Dermis microvascular lymphatic vessel endothelial cell (primary cell): ENCODE measurements at regions not wholly inside any gene's neighbourhood (a gene's known extent, or its start where the extent isn't known, plus 50 kb on each side); places are given as distances from the start of the nearest gene placed in this dataset.
"Not testable (repeated sequence)": the region's sequence is repeated elsewhere in the genome, so short reads cannot be mapped to it uniquely, and the experiment has no call there.

Source experiments
- DNase-seq, 2 donors: peaks; one replicate each; pipeline versions ENCODE4 v3.0.0 to v3.0.0-alpha.2; 2010; ENCODE audit warnings: low read depth in 2 of 2

DNA sequence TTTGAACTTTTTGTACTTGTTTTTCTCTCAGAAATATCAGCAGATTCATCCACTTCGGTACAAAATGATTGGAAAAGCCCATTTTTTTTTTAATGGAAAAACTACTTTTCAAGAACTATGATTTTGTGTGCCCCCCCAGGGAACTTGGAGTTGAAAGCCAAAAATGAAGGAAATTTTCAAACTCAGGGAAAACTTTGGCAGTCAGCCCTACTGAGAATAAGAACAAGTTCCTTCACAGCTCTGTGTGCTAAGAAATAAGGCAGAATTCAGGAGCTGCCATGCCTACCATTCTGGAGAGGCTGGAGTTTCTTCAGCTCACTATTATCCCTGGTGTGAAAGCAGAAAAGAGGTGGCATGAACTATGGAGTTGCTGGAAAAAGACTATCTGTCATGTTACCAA lies 226.0 kb upstream of the SLC35G4 start:
- DNase-seq, result no peak

DNA sequence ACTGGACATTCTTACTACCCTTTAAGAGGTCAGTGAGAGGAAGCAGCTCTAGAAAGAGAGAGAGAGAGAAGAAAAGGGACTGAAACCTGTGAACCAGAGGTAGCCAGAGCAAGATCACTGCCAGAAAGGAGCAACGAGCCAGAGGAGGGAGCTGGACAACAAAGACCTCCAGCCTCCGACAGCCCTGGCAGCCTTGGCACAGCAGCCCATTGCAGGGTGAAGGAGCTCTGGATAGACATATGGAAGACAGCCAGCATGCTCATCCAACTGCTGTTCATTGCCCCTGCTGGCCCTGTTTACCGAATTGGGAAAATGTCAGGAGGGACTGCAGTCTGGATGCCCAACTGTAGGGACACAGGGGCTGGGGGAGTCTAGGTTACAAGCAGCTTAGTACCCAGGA lies 228.4 kb upstream of the SLC35G4 start:
- no peak for DNase-seq

DNA sequence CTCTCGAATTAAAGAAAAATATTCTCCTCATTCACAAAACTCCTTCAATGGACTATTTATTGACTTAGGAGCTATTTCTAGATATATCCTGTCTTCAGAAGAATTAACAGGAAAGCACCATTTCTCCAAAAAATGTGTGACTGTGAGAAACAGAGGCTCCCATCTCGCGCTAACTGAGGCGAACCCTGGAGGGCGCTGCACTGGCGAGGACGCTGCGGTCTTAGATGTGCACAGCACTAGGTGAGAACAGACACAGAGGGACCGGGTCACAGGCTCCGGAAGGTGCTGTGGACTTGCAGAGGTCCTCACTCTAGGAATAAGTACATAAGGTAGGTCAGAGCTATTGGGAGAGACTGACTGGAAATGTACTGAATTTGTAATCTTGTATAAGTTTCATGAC lies 229.7 kb upstream of the SLC35G4 start:
- DNase-seq, result no peak

DNA sequence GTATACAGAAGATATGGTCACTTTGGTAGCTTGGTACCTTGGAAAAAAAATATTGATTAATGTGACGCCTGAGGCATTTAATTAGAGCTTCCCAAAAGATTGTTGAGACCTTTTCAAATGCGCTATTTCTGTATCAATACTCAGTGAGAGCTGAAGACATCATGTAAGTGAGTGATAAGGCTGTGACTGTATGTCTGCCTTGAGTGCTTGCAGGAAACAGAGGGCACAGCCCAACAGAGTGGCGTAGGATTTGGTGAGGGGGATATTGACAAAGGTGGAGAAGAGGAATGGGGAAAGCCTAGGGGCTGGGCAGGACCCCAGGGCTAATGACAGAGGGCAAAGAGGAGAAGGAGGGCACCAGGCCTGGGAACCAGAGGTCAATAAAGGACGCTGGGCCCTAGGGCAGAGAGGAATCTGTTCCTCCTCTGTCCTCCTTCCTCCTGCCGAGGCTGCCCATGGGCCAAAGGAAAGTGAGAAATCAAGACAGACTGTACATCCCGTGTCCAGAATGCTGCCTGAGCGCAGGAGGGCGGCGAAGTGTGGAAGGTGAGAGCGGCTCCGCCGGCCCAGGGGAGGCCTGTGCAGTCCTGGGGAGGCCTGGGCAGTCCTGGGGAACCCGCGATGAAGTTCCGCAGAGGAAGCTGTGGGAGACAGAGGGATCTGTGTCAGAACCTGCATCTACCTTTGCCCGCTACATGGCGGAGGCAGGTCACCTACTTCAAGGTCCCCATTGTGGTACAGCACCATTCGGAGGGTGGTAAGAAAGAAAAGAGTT lies 228.6 kb upstream of the PIEZO2 start:
- no peak for DNase-seq

DNA sequence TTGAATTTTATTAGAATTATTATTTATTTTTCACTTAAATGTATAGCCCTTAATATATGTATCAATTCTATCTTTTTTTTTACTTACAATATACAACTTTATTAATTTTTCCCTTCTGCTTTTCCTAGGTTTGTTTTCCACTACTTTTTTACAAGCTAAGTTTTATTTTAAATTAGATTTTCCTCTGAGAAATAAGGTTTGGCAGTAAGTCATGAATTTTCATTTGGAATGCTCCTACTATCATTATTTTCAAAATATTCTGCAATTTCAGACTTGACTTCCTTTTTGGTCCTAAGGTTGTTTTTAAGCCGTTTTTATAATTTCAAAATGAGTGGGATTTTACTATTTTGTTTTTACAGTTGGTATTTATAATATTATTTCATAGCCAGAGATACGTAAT lies 222.8 kb upstream of the PIEZO2 start:
- no peak for DNase-seq

DNA sequence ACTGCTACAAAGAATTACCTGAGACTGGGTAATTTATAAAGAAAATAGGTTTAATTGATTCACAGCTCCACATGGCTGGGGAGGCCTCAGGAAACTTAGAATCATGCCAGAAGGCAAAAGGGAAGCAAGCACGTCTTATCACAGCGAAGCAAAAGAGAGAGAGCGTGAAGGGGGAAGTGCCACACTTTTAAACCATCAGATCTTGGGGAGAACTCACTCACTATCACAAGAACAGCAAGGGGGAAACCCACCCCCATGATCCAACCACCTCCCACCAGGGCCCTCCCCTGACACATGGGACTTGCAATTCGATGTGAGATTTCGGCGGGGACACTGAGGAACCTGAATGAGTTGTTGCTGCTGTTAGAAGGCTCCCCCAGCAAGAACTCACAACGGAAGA lies 220.2 kb upstream of the PIEZO2 start:
- DNase-seq, result no peak

DNA sequence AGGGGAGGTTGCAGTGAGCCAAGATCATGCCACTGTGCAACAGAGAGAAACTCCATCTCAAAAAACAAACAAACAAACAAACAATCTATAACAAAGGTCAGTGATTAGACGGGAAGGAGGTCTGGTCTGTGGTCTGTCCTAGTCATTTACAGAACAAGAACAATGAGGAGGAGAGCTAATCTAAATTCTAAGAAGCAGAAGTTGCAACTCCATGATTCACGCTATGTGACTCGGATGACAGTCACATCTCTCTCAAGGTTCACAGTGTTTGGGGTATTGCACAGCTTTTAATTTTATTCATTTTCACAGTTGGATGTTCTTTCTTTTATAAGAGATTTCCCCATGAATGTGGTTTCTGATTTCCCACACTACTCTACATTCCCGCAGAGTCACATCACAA lies 218.7 kb upstream of the PIEZO2 start:
- no peak for DNase-seq

DNA sequence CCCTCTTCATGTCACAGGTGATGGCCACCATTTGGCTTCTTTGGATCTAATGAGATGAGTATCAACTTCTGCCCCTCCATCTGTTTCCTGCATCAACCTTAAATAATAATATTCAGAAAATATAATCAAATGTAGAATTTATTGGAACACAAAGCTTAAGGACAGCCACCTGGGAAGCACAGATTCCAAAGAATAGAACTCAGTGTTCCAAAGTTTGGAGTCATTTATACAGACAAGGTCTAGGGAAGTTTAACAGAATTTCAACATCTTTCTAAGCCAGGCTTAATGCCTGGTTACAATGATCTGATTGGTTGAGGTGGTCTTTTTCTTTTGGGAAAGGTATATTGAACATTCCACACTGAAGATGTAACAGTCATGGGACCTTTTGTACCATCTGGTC lies 218.0 kb upstream of the PIEZO2 start:
- DNase-seq, result no peak

DNA sequence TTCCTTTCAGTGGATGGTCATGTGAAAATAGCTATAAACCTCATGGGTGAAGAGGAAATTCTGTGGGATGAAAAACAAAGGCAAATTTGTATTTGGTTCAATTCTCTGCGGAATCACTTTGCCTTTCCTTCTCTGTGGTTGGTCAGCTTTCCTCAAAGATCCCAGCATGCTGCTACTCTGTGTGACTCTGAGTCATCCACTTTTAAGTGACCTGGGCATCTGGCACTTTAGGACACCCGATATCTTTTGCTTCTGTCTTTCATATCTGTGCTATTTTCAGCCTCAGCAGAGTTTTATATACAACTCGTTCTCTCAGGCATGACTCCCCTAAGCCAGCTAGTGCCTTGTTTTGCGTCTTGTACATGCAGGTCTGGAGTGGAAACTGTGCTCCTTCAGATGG lies 217.0 kb upstream of the PIEZO2 start:
- DNase-seq, result no peak

DNA sequence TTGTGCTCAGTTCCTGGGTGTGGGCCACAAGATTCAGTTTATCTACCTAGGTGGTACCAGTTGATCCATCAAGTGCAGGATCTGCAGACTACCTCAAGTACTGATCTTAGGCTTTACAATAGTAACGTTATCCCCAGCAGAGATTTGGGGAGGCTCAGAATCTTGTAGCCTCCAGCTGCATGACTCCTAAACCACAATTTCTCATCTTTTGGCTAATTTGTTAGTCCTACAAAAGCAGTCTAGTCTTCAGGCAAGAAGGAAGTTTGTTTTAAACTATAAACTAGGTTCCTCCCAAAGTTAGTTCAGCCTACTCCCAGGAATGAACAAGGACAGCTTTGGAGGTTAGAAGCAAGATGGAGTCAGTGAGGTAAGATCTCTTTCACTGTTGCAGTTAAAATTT lies 213.5 kb upstream of the PIEZO2 start:
- DNase-seq, result no peak

DNA sequence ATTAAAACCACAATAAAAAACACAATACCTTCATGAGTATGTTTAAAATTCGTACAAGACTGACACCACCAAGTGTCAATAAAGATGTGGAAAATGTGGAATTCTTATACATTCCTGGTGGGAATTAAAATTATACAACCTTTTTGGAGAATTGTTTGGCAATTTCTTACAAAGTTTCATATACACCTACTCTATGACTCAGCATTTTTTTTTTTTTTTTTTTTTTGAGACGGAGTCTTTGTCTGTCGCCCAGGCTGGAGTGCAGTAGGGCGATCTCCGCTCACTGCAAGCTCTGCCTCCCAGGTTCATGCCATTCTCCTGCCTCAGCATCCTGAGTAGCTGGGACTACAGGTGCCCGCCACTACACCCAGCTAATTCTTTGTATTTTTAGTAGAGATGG lies 212.5 kb upstream of the PIEZO2 start:
- DNase-seq, result not testable (repeated sequence)

DNA sequence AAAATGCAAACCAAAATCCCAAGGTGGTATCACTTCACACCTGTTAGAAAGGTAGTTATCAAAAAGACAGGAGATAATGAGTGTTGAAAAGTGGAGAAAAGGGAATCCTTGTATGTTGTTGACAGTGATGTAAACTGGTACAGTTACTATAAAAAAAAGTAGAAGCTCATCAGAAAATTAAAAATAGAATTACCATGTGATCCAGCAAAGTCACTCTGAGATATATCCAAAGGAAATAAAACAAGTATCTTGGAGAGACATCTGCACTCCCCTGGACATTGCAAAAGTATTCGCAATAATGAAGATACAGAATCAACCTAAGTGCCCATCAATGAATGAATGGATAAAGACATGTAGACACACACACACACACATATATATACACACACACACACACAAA lies 208.3 kb upstream of the PIEZO2 start:
- DNase-seq, result no peak

DNA sequence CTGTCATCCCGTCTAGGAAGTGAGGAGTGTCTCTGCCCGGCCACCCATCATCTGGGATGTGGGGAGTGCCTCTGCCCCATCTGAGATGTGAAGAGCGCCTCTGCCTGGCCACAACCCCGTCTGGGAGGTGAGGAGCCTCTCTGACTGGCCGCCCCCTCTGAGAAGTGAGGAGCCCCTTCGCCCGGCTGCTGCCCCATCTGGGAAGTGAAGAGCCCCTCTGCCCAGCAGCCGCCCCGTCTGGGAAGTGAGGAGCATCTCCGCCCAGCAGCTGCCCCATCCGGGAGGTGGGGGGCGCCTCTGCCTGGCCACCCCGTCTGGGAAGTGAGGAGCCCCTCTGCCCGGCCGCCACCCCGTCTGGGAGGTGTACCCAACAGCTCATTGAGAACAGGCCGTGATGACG lies 195.2 kb upstream of the PIEZO2 start:
- not testable (repeated sequence) for DNase-seq

DNA sequence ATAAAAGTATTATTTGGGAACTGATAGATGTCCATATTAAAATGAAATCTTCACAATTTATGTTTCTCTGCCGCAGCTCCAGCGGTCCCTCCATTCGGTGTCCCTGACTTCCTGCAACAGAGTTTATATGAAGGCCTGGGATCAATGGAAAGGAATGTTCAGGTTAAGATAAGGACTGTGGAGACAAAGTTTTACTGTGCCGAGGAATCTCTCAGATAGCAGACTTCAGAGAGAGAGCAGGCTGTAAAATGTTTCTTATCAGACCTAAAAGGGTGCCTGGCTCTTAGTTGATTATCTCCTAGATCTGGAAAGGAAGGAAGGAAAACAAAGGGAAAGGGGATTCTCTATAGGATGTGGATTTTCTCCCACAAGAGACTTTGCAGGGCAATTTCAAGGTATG lies 193.7 kb upstream of the PIEZO2 start:
- no peak for DNase-seq

DNA sequence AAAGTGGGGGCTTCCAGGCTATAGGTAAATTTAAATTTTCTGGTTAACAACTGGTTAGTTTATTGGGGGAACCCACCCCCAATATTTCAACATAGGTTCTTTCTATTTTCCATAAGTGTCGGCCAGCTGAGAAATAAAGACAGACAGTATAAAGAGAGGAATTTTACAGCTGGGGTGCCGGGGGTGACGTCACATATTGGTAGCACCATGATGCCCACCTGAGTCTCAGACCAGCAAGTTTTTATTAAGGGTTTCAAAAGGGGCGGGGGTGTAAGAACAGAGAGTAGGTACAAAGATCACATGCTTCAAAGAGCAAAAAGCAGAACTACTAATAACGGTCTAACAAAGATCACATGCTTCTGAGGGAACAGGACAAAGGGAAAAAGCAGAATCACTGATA lies 192.7 kb upstream of the PIEZO2 start:
- not testable (repeated sequence) for DNase-seq

DNA sequence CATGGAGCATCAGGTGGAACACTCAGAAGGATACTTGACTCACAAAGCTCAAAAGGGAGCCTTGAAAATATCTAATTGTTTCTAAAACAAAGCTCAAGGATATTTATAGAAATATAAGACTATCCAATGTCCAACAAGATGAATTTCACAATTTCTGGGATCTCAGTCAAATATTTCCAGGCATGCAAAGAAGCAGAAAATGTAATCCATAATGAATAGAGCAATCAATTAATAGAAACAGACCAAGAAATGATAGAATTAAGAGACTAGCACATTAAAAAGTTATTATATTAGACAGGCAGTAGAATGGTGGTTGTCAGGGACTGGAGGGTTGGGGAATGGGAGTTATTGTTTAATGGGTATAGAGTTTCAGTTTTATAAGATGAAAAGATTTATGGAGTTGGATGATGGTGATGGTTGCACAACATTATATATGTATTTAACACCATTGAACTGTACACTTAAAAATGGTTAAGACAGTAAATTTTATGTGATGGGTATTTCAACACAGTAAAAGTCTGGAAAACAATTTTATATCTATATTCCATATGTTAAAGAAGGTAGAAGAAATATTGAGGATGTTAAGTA lies 189.9 kb upstream of the PIEZO2 start:
- DNase-seq, result no peak

DNA sequence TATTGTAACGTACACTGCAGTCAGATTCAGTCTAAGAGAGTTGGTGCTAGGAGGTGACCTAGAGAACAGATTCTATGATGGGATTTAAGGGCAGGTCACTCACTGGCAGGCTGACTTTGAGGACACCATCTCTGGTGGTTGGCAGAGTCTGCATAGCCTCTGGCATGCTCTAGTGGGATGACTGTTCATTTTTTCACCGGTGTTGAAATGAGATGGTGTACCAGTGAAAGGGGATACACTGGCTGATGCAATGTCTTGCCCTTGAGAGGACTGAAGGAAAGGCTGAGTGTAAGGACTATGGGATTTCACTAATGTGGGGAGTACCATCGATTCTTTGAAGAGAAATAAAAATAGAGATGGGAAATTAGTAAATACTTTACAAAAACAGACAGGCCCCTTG lies 186.9 kb upstream of the PIEZO2 start:
- DNase-seq, result no peak

DNA sequence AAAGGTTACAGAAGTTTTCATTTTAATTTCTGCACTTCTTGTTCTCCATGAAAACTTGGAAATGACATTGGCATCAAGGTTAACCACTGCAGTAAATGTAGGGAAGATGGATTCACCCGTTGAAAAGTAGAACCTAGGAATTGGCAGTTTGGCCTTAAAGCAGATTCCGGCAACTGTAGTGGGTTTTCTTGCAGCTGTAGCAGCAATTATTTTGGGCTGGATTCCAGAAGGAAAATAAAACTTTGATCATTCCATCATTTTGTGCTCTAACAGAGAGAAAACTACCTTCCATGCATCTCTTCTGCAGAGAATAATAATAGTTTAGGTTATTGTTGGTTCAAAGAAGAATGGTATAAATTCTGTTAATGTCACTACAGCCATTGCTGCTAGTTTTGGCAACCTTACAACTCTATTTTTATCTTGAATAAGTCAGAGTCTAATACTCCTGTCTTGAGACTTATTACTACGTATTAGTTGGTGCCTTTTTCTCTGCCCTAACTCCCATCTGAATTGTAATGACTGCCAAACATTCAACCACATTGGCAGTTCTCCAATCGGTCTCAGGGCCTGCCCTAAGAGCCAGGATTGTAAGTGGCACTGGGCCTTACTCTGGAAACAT lies 178.1 kb upstream of the PIEZO2 start:
- DNase-seq, result no peak

DNA sequence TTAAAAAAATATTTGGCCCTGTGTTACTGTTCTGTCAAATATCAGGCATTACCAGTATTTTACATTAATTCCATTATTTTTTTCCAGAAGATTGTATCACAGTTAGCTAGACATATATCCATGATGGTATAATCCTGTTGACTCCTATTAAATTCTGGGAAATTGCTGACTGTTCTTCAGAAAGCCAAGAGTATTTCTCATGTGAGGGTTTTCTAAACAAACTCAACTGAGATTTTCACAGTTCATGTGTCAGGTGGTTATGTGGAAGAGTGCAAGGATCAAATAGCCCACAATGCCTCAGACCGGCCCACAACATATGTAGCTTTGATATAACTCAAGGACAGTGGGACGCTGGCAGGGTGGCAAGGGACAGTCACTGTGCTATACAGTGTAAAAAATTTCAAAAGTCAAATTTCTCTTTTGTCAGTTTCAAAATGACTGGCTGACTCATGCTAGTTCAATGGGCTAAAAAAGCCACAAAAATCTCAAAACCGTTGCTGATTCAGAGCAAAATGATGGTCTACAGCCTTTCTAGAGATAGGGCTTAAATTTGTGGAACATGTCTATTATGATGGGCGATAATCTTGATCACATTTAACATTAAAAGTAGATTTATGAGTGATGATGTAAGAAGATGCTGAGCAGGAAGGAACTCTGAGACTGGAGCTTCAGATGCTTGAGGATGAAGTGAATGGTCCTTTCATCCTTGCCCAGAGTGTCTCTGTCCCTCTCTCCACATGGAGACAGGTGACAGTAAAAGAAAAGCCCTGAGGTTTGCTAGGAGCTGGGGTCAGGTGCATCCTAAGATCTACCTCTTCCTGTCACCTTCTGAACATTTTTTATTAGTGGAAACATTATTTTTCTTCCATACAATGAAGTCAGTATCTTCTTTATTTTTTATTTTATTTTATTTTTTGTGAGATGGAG lies 175.8 kb upstream of the PIEZO2 start:
- DNase-seq, result no peak

DNA sequence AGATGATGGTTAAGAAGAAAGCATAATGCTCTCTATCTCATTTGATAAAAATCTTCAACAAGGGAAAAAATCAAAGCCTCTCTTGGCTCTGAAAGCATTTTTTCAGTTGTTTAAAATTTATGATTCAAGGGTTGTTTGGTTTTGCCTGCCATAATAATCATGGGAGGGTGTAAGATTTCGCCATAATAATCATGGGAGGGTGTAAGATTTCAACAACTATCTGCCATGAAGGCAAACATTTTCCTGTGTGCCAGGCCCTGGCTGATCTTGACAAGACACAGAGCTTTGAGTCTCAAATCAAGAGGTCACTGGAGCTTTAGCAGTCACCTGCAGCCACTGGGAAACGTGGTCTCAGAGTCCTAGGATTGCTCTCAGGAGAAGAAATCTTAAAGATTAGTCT lies 175.1 kb upstream of the PIEZO2 start:
- DNase-seq, result no peak

DNA sequence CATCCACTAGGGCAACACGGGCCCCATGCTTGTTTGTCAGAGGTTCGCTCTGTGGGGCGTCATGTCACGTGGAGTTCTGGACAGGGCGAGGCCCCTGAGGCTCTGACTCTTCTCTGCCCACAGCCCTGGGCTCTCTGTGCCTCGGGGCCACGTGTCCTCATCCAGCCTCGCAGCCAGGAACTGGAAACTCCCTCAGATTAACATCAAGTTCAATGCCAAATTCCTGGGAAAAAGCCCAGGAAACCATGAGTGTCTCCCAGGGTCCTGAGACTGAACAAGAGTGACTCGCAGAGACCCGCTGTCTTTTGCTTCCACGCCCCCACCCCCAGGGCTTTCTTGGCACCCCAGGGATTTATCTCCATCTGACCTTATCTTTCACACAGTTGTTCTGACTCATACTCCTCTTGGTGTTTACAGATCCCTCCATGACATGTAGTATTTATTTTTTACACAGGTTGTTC lies 174.0 kb upstream of the PIEZO2 start:
- no peak for DNase-seq

DNA sequence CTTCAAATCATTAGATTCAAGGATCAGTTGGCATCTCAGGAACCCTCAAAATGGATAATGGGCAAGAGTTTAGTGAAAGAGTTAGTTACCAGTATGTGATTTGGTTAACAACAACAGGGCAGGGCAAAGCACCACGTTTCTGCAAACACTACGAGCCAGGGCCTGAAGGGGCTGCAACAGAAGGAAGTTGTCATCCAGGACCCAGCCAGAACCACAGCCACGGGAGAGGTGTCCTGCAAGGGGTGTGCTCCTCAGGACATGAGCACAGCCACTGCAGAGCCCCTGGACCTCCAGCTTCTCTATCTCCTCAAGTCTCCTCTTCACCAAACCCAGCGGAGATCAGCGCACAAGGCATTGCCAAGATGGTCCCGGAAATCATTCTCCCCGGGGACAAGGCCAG lies 173.3 kb upstream of the PIEZO2 start:
- no peak for DNase-seq
